Spinal cord (tissue), 9 donors: ENCODE measurements at regions not wholly inside any gene's neighbourhood (a gene's known extent, or its start where the extent isn't known, plus 50 kb on each side); places are given as distances from the start of the nearest gene placed in this dataset.

Experiments
- DNase-seq, 6 donors: peaks; one replicate each; pipeline versions ENCODE4 v3.0.0 to v3.0.0-alpha.2; 2013 to 2015; ENCODE audit warnings: low spot score in 6 of 6, low read depth in 4 of 6
- H3K27ac ChIP-seq: one replicate; pipeline ENCODE4 v1.5.1; 2013; ENCODE audit warnings: low read depth, low read length, control low read depth
- H3K27me3 ChIP-seq: one replicate; pipeline ENCODE4 v1.6.1; 2013; ENCODE audit warnings: low read length; ENCODE audit not compliant: control insufficient read depth, insufficient read depth
- H3K36me3 ChIP-seq: one replicate; pipeline ENCODE4 v1.6.1; 2013; ENCODE audit warnings: low read length; ENCODE audit not compliant: control insufficient read depth, insufficient read depth
- H3K4me1 ChIP-seq: one replicate; pipeline ENCODE4 v1.6.1; 2013; ENCODE audit warnings: low read length; ENCODE audit not compliant: control insufficient read depth, insufficient read depth
- H3K4me3 ChIP-seq: one replicate; pipeline ENCODE4 v1.5.1; 2013; ENCODE audit warnings: low read depth, low read length, control low read depth
- H3K9me3 ChIP-seq: one replicate; pipeline ENCODE4 v1.6.1; 2013; ENCODE audit warnings: low read length; ENCODE audit not compliant: control insufficient read depth, insufficient read depth
- WGBS: methylation state at CpG from one replicate; pipeline ENCODE4 v1.1.5; 2013; ENCODE audit warnings: missing lambda C conversion rate; ENCODE audit not compliant: insufficient coverage; 5-methylcytosine and 5-hydroxymethylcytosine counted together
- donor health status: healthy.

DNA sequence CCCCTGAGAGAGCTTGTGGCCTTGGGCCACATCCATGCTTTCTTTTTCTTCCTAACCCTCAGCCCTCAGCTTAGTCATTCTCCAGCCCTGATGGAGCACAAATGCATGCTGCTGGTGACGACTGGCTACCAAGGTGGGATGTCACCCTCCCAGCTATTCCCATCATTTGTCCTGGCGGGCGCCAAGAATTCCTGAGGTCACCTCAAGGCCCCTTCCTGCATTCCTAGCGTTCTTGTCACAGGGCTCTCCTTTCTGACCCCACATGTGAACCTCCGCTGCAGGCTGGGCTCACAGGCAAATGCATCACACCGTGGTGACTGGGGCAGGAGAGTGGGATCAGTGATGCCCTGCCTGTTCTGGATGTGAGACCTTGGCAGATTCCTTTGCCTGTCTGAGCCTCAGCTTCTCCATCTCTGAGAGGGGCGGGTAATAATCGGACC lies 53.4 kb upstream of the IFFO2 start:
- no peaks in the 10 kb centered on the region for H3K36me3 ChIP-seq
- no peak for DNase-seq
- no peaks in the 10 kb centered on the region for H3K27me3 ChIP-seq
- no peaks in the 10 kb centered on the region for H3K9me3 ChIP-seq
- 87% methylated on average over 8 of the region's 8 CpGs for WGBS
- H3K27ac ChIP-seq: no peak overlapping the region
- peaks cover 28% of the 10 kb centered on the region for H3K4me1 ChIP-seq
- H3K4me3 ChIP-seq: no peak overlapping the region

- H3K4me3 ChIP-seq: no peak overlapping the region
- no peak for DNase-seq
- no peak overlapping the region for H3K27ac ChIP-seq
- WGBS: 85% methylated on average over 14 of the region's 17 CpGs
- peaks cover 28% of the 10 kb centered on the region for H3K4me1 ChIP-seq
- no peaks in the 10 kb centered on the region for H3K9me3 ChIP-seq
- H3K36me3 ChIP-seq: no peaks in the 10 kb centered on the region
- H3K27me3 ChIP-seq: no peaks in the 10 kb centered on the region
Measured at GRCh38 chr1:19009126-19009881, 52.8 kb upstream of the IFFO2 start.

DNA sequence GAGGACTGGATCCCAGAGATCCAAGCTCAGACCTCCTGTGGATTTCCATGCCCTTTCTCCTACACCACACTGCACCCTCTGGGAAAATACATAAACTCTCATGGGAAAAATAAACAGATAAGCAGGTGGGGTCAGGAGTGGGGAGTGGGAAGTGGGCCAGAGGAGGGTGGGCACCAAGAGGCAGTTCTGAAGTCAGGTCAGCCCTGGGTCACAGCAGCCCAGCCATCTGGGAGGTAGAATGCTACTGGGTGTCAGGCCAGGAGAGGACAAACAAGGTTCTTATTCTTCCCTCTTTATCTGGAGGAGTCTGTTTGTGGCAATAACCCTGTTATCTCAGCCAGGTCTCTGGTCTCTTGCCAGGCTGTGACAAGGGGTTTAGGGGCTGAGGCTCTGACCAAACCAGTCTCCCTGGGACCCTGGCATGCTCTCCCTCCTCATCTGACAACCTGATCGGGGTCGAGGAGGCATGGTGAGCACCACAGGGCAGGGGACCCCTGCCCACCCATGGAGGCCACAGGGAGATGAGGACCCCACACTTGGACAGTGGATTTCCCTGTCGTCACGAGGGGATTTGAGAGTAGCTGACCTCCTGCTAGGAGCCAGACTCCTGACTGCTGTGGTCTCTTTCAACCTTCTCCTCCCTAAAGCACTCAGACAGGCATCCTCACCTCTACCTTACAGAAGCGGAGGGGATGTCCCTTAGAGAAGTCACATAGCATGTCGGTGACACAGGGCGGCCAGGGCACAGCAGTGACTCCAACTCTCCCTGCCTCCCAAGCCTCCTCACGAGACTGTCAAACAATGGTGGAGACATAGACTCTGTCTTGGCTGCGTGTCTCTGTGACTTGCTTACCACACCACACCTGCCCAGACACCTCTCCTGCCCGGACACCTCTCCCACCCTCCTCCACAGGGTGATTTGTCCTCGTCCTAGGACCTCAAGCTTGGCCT lies 51.3 kb upstream of the IFFO2 start:
- DNase-seq: no peak
- no peaks in the 10 kb centered on the region for H3K27me3 ChIP-seq
- 86% methylated on average over 10 of the region's 11 CpGs for WGBS

DNA sequence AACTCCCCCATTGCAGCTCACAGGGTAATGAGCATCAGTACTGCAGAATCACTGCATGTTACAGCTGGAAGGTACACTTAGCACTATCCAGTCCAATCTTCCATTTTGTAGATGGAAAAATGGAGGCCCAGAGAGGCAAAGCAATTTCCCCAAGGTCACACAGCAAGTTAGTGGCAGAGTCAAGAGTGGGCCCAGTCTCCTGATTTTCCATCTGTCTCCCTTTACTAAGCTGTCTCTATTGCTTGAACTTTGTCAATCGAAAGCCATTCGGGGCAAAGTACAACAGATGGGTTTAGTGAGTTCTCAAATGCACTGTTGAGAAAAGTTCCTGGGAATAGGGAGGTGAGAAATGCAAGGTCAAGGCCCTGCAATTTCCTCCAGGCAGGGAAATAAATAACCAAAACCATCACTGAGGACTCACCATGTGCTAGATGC lies 50.4 kb upstream of the IFFO2 start:
- Histone ChIP-seq H3K4me3 (no peak overlapping the region), H3K9me3 (no peaks in the 10 kb centered on the region), H3K36me3 (no peaks in the 10 kb centered on the region), H3K27me3 (no peaks in the 10 kb centered on the region), H3K27ac (no peak overlapping the region), H3K4me1 (peaks cover 23% of the 10 kb centered on the region)
- no CpG with 5 or more reads among the region's 2 CpGs for WGBS
- DNase-seq: no peak

More for the DNA sequence above, 51.3 kb upstream of the IFFO2 start:
- Histone ChIP-seq H3K4me3 (no peak overlapping the region), H3K9me3 (no peaks in the 10 kb centered on the region), H3K27ac (no peak overlapping the region), H3K4me1 (peaks cover 28% of the 10 kb centered on the region), H3K36me3 (no peaks in the 10 kb centered on the region)
